Stomach (tissue), 8 donors: ENCODE measurements at regions not wholly inside any gene's neighbourhood (a gene's known extent, or its start where the extent isn't known, plus 50 kb on each side); places are given as distances from the start of the nearest gene placed in this dataset.

Source experiments
- DNase-seq, 2 donors: peaks; one replicate each; pipeline versions ENCODE4 v3.0.0 to v3.0.0-alpha.2; 2013 to 2019
- H3K27ac ChIP-seq, 5 donors: fragments of 200-600 bp in 4 of 5; sonication (generic) in 4 of 5; one replicate each; pipeline ENCODE4 v1.5.1; 2013 to 2019; ENCODE audit warnings: mild to moderate bottlenecking in 1 of 5, moderate library complexity in 1 of 5
- H3K27me3 ChIP-seq, 3 donors: fragments of 200-600 bp; sonication (generic); one replicate each; pipeline ENCODE4 v1.5.1; 2017 to 2019; ENCODE audit warnings: mixed run types in 1 of 3
- H3K36me3 ChIP-seq, 4 donors: fragments of 200-600 bp; sonication (generic); 1 replicate in 3 of 4; 2 replicates in 1 of 4; pipeline ENCODE4 v1.5.1; 2016 to 2019
- H3K4me1 ChIP-seq, 4 donors: fragments of 200-600 bp; sonication (generic); one replicate each; pipeline ENCODE4 v1.5.1; 2016 to 2019
- H3K4me3 ChIP-seq, 4 donors: fragments of 200-600 bp; sonication (generic) in 3 of 4; one replicate each; pipeline ENCODE4 v1.5.1; 2016 to 2019; ENCODE audit warnings: mild to moderate bottlenecking in 1 of 4
- H3K9me3 ChIP-seq, 4 donors: fragments of 200-600 bp; sonication (generic); one replicate each; pipeline ENCODE4 v1.5.1; 2016 to 2019
- CTCF ChIP-seq, 7 experiments: fragments of 450-650 bp in 4 of 7; fragments of 200-600 bp in 3 of 7; sonication (generic) in 3 of 7; IDR thresholded peaks; one replicate each; pipeline ENCODE4 v1.5.1; 2016 to 2019; ENCODE audit warnings: antibody characterized with exemption in 7 of 7, control low read depth in 2 of 7, mild to moderate bottlenecking in 1 of 7
- EP300 ChIP-seq: sonication (generic); formaldehyde crosslinking; IDR thresholded peaks from one replicate; pipeline ENCODE4 v1.6.1; 2017; ENCODE audit warnings: antibody characterized with exemption
- POLR2A ChIP-seq, 4 donors: fragments of 450-650 bp; IDR thresholded peaks; one replicate each; pipeline ENCODE4 v1.6.1; 2016; ENCODE audit warnings: antibody characterized with exemption in 4 of 4, control low read depth in 2 of 4, mild to moderate bottlenecking in 1 of 4, moderate library complexity in 1 of 4
- POLR2AphosphoS5 ChIP-seq, 3 donors: sonication (generic); formaldehyde crosslinking; IDR thresholded peaks; one replicate each; pipeline ENCODE4 v1.6.1; 2016; ENCODE audit warnings: antibody characterized with exemption in 3 of 3
- WGBS, 5 donors: extraction: QIAGEN DNeasy Blood & Tissue Kit in 3 of 5; methylation state at CpG; one replicate each; pipeline versions ENCODE4 v1.1.5 to v1.1.7; 2013 to 2018; 5-methylcytosine and 5-hydroxymethylcytosine counted together
- intact Hi-C: fragments of 100-400 bp; cut with DNase I; formaldehyde crosslinking; loops from one replicate; pipeline ENCODE4 v1.15.1; 2023; ENCODE audit warnings: low total_unique reads
- donor health status: healthy with polysubstance abuse.
- donor health status: Bipolar disorder and iron deficiency.
- donor health status: healthy.

- Histone ChIP-seq H3K4me1 (no peaks in the 10 kb centered on the region), H3K27me3 (no peaks in the 10 kb centered on the region), H3K9me3 (no peaks in the 10 kb centered on the region), H3K27ac (no peak overlapping the region), H3K4me3 (no peak overlapping the region), H3K36me3 (no peaks in the 10 kb centered on the region)
- intact Hi-C loops: no loop called here
- DNase-seq: no peak
- 79 to 88% (median 81%) methylated on average over 4 of the region's 4 CpGs for WGBS, 5 donors
- no peak for TF ChIP-seq POLR2A (IDR thresholded peaks at IDR 0.05)
- TF ChIP-seq POLR2AphosphoS5 (IDR thresholded peaks at IDR 0.05): no peak
- no peak for TF ChIP-seq CTCF (IDR thresholded peaks at IDR 0.05)
- TF ChIP-seq EP300: no peak
These were observed 231.9 kb upstream of the CTSO start for GRCh38 chr4:156185514-156186055.

- Histone ChIP-seq H3K27ac (no peak overlapping the region), H3K9me3 (no peaks in the 10 kb centered on the region), H3K36me3 (no peaks in the 10 kb centered on the region), H3K4me1 (no peaks in the 10 kb centered on the region), H3K4me3 (no peak overlapping the region), H3K27me3 (no peaks in the 10 kb centered on the region)
- 15 to 25% (median 19%) methylated on average over 1 of the region's 1 CpG for WGBS, 5 donors
- no peak for TF ChIP-seq EP300
- no peak for TF ChIP-seq POLR2AphosphoS5 (IDR thresholded peaks at IDR 0.05)
- TF ChIP-seq POLR2A (IDR thresholded peaks at IDR 0.05): no peak
- no peak for TF ChIP-seq CTCF (IDR thresholded peaks at IDR 0.05)
- DNase-seq: no peak
- intact Hi-C loops: no loop called here
These were observed 228.6 kb upstream of the CTSO start for GRCh38 chr4:156182269-156182668.

- Histone ChIP-seq H3K36me3 (no peaks in the 10 kb centered on the region), H3K9me3 (no peaks in the 10 kb centered on the region), H3K4me1 (no peaks in the 10 kb centered on the region), H3K4me3 (no peak overlapping the region), H3K27ac (no peak overlapping the region), H3K27me3 (no peaks in the 10 kb centered on the region)
- no peak for TF ChIP-seq POLR2AphosphoS5 (IDR thresholded peaks at IDR 0.05)
- TF ChIP-seq POLR2A (IDR thresholded peaks at IDR 0.05): no peak
- no peak for TF ChIP-seq CTCF (IDR thresholded peaks at IDR 0.05)
- no peak for TF ChIP-seq EP300
- DNase-seq: no peak
- WGBS, 5 donors: 87 to 94% (median 92%) methylated on average over 3 of the region's 3 CpGs
- intact Hi-C loops: no loop called here
These were observed 224.3 kb upstream of the CTSO start for GRCh38 chr4:156177941-156178340.

GRCh38 chr4:156176896-156177295 is 223.2 kb upstream of the CTSO start:
- no peak for DNase-seq
- H3K36me3 ChIP-seq: no peaks in the 10 kb centered on the region
- H3K9me3 ChIP-seq: no peaks in the 10 kb centered on the region
- no peak overlapping the region for H3K4me3 ChIP-seq
- intact Hi-C loops: no loop called here
- no peak overlapping the region for H3K27ac ChIP-seq
- 51 to 70% (median 57%) methylated on average over 3 of the region's 3 CpGs for WGBS, 5 donors
- no peaks in the 10 kb centered on the region for H3K27me3 ChIP-seq
- no peaks in the 10 kb centered on the region for H3K4me1 ChIP-seq
- TF ChIP-seq EP300 (no peak), POLR2A (IDR thresholded peaks at IDR 0.05) (no peak), CTCF (IDR thresholded peaks at IDR 0.05) (no peak), POLR2AphosphoS5 (IDR thresholded peaks at IDR 0.05) (no peak)
